Smooth muscle cell (in vitro differentiated cells): ENCODE measurements at regions not wholly inside any gene's neighbourhood (a gene's known extent, or its start where the extent isn't known, plus 50 kb on each side); places are given as distances from the start of the nearest gene placed in this dataset.

Experiments used
- DNase-seq: peaks from one replicate; lab custom pipeline; 2025; ENCODE audit not compliant: unreplicated experiment; lab: John Stamatoyannopoulos, UW
- H2AFZ ChIP-seq: fragments of 200-600 bp; sonication (generic); 2 replicates; pipeline ENCODE4 v1.6.0; 2016; ENCODE audit warnings: antibody characterized with exemption, low read depth, mild to moderate bottlenecking
- H3F3A ChIP-seq: fragments of 200-600 bp; sonication (generic); 2 replicates; pipeline ENCODE4 v1.6.0; 2017; ENCODE audit warnings: antibody characterized with exemption, low read depth
- H3K27ac ChIP-seq: fragments of 200-600 bp; sonication (generic); 2 replicates; pipeline ENCODE4 v1.5.1; 2016; ENCODE audit warnings: low read depth, mild to moderate bottlenecking
- H3K27me3 ChIP-seq: fragments of 200-600 bp; sonication (generic); 2 replicates; pipeline ENCODE4 v1.6.1; 2016; ENCODE audit warnings: low read depth, mild to moderate bottlenecking
- H3K36me3 ChIP-seq: fragments of 200-600 bp; sonication (generic); 2 replicates; pipeline ENCODE4 v1.5.1; 2016; ENCODE audit warnings: low read depth
- H3K4me1 ChIP-seq: fragments of 200-600 bp; sonication (generic); 2 replicates; pipeline ENCODE4 v1.5.1; 2016; ENCODE audit warnings: low read depth
- H3K4me2 ChIP-seq: fragments of 200-600 bp; sonication (generic); 2 replicates; pipeline ENCODE4 v1.6.0; 2016; ENCODE audit warnings: mild to moderate bottlenecking
- H3K4me3 ChIP-seq: fragments of 200-600 bp; sonication (generic); 2 replicates; pipeline ENCODE4 v1.5.1; 2016; ENCODE audit warnings: mild to moderate bottlenecking
- H3K79me2 ChIP-seq: fragments of 200-600 bp; sonication (generic); 2 replicates; pipeline ENCODE4 v1.6.0; 2016; ENCODE audit warnings: low read depth, mild to moderate bottlenecking
- H3K9ac ChIP-seq: fragments of 200-600 bp; sonication (generic); 2 replicates; pipeline ENCODE4 v1.6.0; 2016; ENCODE audit warnings: low read depth
- H3K9me3 ChIP-seq: fragments of 200-600 bp; sonication (generic); replicated peaks from 2 replicates; pipeline ENCODE4 v1.5.1; 2016; ENCODE audit warnings: low read depth
- H4K20me1 ChIP-seq: fragments of 200-600 bp; sonication (generic); 2 replicates; pipeline ENCODE4 v1.6.0; 2016; ENCODE audit warnings: low read depth
- CTCF ChIP-seq: fragments of 200-600 bp; sonication (generic); IDR thresholded peaks from 2 replicates; pipeline ENCODE4 v1.5.1; 2017; ENCODE audit warnings: borderline replicate concordance, mild to moderate bottlenecking, antibody characterized with exemption; ENCODE audit not compliant: insufficient read depth, poor library complexity, severe bottlenecking
- WGBS: methylation state at CpG from one replicate; pipeline ENCODE4 v1.1.7; 2016; ENCODE audit warnings: low lambda C conversion rate; 5-methylcytosine and 5-hydroxymethylcytosine counted together

GRCh38 chr1:116462722-116463121 is 89.7 kb downstream of the ATP1A1 start:
- H2AFZ ChIP-seq = no peak overlapping the region
- WGBS = 94% methylated on average over 4 of the region's 4 CpGs
- no peak overlapping the region for H3K4me3 ChIP-seq
- peaks cover 23% of the 10 kb centered on the region for H3K4me1 ChIP-seq
- H3K79me2 ChIP-seq = no peaks in the 10 kb centered on the region
- no peak overlapping the region for H3K4me2 ChIP-seq
- peaks cover 7% of the 10 kb centered on the region for H3F3A ChIP-seq
- TF ChIP-seq CTCF = no peak
- H3K9ac ChIP-seq = no peak overlapping the region
- no peaks in the 10 kb centered on the region for H3K27me3 ChIP-seq
- no peak for DNase-seq
- no peaks in the 10 kb centered on the region for H3K9me3 ChIP-seq
- H3K36me3 ChIP-seq = no peaks in the 10 kb centered on the region
- H3K27ac ChIP-seq = no peak overlapping the region
- no peaks in the 10 kb centered on the region for H4K20me1 ChIP-seq

- H4K20me1 ChIP-seq = no peaks in the 10 kb centered on the region
- WGBS = 30% methylated on average over 6 of the region's 6 CpGs
- no peaks in the 10 kb centered on the region for H3K36me3 ChIP-seq
- no peak overlapping the region for H3K4me3 ChIP-seq
- TF ChIP-seq CTCF = no peak
- no peaks in the 10 kb centered on the region for H3K9me3 ChIP-seq
- H3K9ac ChIP-seq = no peak overlapping the region
- H3F3A ChIP-seq = peaks cover 7% of the 10 kb centered on the region
- no peaks in the 10 kb centered on the region for H3K79me2 ChIP-seq
- H2AFZ ChIP-seq = no peak overlapping the region
- no peaks in the 10 kb centered on the region for H3K27me3 ChIP-seq
- DNase-seq = no peak
- H3K4me1 ChIP-seq = peaks cover 14% of the 10 kb centered on the region
- no peak overlapping the region for H3K27ac ChIP-seq
- no peak overlapping the region for H3K4me2 ChIP-seq
Measured at GRCh38 chr1:116463730-116464129, 90.7 kb downstream of the ATP1A1 start.
